Right lung (tissue), 2 donors: ENCODE measurements at regions not wholly inside any gene's neighbourhood (a gene's known extent, or its start where the extent isn't known, plus 50 kb on each side); places are given as distances from the start of the nearest gene placed in this dataset.
"Not testable (repeated sequence)": the region's sequence is repeated elsewhere in the genome, so short reads cannot be mapped to it uniquely, and the experiment has no call there.

Experiments
- DNase-seq, 2 donors: peaks; one replicate each; pipeline ENCODE4 v3.0.0-alpha.2; 2013

- no peak for DNase-seq
Measured at GRCh38 chr15:96582473-96582872, 252.0 kb downstream of the NR2F2 start.

GRCh38 chr15:96583671-96584070 is 253.2 kb downstream of the NR2F2 start:
- DNase-seq, result no peak

GRCh38 chr15:96585484-96586386 is 255.2 kb downstream of the NR2F2 start:
- peak; percentile 1 to 6 for DNase-seq

GRCh38 chr15:96586901-96587300 is 256.4 kb downstream of the NR2F2 start:
- no peak for DNase-seq

DNA sequence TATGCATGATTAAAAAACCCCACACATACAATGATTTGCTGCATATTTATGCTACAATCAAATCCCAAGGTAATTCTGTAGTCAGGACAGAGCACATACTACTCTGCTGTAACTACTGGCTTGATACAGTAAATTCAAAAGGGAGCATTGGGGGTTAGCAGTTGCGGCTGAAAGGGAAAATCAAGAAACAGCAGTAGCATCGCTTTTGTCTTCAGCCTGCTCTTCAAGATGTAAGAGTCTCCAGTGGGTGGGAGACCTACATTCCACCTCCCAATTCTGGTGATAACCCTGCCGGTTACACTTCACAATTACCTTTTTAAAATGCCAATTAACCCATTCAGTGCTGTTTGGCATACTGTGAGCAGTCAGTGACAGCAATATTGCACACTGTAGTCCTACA is 259.4 kb downstream of the NR2F2 start:
- no peak for DNase-seq

GRCh38 chr15:96593735-96594134 is 263.2 kb downstream of the NR2F2 start:
- DNase-seq, result no peak

DNA sequence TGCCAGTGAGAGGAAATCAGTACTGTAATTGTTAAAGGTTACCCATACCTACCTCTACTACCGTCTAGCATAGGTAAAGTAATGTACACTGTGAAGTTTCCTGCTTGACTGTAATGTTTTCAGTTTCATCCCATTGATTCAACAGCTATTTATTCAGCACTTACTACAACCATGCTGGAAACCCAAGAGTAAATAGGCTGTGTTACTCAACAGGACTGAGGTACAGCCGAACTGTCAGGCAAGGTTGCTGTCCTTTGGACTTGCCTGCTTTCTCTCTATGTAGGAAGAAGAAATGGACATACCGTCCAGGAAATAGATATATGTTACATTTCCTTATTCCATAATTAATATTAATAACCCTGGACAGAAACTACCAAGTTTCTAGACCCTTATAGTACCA is 265.5 kb downstream of the NR2F2 start:
- DNase-seq, result no peak

DNA sequence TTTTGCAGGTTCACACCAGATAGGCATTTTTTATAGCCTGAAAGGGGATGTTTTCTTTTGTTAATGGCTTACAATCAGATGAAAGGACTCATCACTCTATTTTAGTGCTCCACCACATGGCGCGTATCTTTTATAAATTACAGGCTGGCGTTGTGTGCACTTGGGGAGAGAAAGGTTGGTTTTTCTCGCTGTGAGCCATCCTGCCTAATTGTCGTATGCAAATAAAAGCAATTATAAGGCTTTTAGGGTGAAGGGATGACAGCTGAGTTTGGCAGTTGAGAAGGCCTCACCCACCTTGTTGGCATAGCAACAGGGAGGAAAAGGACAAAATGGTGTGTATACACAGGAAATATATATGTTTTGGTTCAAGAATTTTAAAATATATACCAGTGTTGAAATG is 268.0 kb downstream of the NR2F2 start:
- DNase-seq, result no peak

DNA sequence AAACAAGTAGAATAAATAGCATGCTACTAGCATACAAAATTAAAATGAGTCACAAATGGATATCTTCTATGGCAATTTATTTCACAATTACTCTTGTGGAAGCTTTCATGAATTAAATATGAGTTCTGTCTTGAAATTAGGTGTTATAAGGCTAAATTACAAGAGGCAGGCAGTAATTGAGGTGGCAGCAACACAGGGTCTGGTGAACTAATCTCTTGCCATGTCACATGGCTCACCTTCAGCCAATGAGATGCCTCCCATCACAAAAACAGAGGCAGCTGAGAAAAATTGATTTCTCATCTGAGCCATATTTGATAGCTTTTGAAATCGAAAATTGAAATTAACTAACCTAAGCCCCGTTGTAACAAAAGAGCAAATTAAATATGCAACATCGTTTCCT is 268.8 kb downstream of the NR2F2 start:
- DNase-seq, result no peak

DNA sequence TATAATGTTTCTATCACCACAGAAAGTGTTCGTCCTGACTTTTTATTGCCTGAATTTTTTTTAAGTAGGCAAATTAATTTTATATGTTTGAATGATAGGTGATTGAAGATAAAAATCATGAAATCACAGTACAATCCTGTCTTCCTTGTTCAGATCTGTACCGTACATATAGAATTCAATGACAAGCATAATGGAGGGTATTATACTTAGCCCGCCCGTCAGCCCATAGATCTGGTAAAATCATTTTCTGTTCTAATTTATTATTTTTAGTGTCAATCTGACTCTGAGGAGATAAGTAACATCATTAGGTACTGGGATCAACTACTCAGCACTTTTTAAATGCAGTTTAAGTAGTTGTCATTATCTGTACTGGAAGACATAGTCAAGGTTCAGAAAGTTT is 269.9 kb downstream of the NR2F2 start:
- DNase-seq, result no peak

- DNase-seq, result no peak
Measured at GRCh38 chr15:96606617-96607016, 276.1 kb downstream of the NR2F2 start.

DNA sequence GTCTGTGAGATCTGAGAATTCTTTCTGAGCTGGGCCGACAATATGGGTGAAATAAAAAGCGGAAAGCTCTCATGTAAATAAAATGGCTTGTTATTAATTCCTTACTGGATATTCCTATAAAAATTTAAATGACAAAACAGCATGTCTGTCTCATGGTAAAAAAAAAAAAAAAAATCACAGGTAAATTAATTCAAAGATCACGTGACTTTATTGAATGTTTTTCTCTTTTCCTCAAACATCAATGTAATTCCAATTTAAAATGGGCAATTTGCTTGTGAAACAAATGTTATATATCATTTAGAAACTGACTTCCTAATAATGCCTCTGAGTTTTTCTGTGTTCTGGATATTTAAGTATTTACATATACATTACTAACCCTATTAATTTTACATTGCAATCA is 280.3 kb downstream of the NR2F2 start:
- DNase-seq, result no peak

DNA sequence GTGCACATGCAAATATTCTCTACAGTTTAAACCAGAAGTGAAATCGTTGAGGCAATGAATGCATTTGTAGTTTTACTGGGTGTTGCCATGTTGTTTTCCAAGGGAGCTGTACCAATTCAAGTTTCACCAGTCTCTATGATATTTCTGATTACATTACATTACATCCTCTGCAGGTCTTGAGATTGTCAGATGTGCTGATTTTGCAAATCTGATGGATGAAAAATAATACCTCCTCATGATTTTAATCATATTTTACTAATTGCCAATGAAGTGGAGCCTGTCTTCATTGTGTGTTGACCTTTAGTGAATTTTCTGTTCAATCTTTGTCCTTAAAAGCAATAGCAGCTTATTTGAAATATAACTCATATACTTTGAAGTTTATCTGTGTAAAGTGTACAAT is 282.4 kb downstream of the NR2F2 start:
- DNase-seq, result no peak

DNA sequence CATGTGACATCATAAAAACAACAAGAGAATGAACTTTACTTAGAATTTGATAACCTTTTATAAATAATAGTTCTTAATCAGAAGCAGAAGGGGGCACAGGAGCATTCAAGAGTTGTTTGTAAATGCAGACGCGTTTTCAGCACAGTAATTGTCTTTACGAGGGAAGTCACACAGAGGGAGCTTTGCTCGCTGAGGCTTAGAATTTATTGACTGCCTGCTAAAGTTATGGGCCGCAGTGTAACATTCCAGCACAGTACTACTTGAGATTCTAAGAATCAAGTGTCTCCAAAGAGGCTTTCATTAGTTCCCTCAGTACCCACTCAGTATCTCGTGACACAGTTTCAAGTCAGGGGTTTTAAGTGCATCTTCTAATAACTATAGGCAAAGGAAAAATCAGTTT is 288.7 kb downstream of the NR2F2 start:
- DNase-seq, result no peak

DNA sequence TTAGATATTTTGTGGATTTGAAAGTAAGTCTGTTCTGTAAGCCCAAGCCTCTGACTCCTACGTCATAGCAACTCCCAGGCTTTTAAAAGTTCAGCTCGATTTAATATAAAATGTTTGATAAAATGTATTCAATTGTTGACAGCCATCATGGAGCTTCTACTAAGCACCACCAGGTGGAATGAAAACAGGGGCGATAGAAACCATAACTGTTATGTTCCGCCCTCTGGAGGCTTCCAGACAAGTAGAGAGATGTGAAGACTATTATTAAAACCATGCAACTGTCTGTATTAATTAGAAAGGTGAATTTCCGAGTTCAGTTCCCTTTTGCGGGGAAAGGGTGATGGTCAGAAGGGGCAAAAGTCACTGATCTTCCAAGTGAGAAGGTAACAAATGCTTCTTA is 292.2 kb downstream of the NR2F2 start:
- no peak for DNase-seq

GRCh38 chr15:96625256-96625655 is 294.8 kb downstream of the NR2F2 start:
- no peak for DNase-seq

DNA sequence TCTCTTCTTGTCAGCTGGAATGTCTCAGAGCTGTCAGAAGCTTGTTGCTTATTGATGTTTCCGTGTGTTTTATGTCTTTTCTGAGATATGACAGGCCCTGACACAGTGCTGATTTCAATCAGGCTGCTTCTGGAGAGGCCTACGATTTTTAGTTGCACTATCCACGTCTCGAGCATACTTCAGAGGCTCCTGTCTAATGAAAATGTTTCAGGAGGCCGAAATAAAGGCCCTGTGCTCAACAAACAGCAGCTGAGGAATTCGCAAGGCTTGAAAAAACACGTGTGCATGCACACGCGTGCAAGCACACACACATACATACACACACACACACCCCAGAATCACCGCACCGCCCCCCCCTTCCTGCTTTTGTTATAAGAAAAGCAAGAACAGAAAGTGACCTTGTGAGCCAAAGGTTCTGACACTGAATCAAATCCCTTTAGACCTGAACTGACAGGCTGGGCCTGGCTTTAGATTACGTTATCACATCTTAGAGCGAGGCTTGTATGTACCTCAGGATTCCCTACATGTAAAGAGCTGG is 296.6 kb downstream of the NR2F2 start:
- DNase-seq, result no peak

- DNase-seq, result no peak
Measured at GRCh38 chr15:96629511-96629910, 299.0 kb downstream of the NR2F2 start.

GRCh38 chr15:96638793-96639192 is 308.3 kb downstream of the NR2F2 start:
- no peak for DNase-seq

DNA sequence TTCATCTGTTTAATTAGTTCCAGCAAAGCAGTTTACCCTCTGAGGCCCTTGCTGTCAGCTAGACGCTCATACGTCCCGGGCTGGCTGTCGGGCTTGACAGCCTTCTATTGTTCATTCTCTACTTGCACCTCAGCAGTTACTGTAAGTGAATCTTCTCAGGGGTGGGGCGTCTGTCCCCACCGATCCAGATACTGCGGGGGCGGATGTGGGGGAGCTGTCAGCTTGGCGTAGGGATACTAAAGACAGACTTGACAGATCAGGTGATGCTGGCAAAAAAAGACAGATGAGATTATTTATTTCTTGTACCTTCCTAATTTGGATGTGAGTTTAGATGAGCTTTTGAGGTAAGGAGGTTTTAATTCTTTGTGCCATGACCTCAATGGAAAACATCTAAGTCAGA is 315.3 kb downstream of the NR2F2 start:
- no peak for DNase-seq

- DNase-seq, result no peak
Measured at GRCh38 chr15:96648866-96649265, 318.4 kb downstream of the NR2F2 start.

GRCh38 chr15:96657096-96657495 is 326.6 kb downstream of the NR2F2 start:
- DNase-seq, result no peak

GRCh38 chr15:96666979-96667378 is 336.5 kb downstream of the NR2F2 start:
- not testable (repeated sequence) for DNase-seq

DNA sequence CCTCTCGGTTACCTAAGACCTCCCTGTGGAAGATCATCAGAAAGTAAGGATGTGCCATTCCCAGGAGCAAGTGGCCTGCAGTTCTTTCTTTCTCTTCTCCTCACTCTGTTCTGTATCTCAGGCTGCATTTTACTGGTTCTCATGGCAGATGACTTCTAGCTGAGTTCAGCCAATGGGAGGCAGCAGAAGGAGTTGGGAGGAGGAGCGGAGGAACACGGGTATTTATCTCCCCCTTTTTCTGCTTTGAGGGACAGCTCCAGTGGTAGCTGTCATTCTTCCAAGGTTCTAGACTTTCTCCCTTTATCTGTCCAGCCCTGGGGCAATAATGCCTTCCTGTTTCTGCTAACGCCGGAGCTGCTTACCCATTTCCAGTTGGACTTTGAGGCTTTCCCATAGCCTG is 339.9 kb downstream of the NR2F2 start:
- DNase-seq, result no peak
